Prostate gland (tissue), 2 donors: ENCODE measurements at regions not wholly inside any gene's neighbourhood (a gene's known extent, or its start where the extent isn't known, plus 50 kb on each side); places are given as distances from the start of the nearest gene placed in this dataset.

ENCODE experiments used
- POLR2A ChIP-seq: fragments of 450-650 bp; IDR thresholded peaks from one replicate; pipeline ENCODE4 v1.6.1; 2016; ENCODE audit warnings: antibody characterized with exemption, mild to moderate bottlenecking
- TF ChIP-seq, protein P1 (sequence below), 4 experiments: fragments of 200-600 bp in 2 of 4; fragments of 450-650 bp in 2 of 4; sonication (generic) in 2 of 4; IDR thresholded peaks; 1 replicate in 3 of 4; 2 replicates in 1 of 4; pipeline ENCODE4 v1.5.1; 2016 to 2019; ENCODE audit warnings: antibody characterized with exemption in 4 of 4, mild to moderate bottlenecking in 2 of 4, moderate library complexity in 2 of 4

DNA sequence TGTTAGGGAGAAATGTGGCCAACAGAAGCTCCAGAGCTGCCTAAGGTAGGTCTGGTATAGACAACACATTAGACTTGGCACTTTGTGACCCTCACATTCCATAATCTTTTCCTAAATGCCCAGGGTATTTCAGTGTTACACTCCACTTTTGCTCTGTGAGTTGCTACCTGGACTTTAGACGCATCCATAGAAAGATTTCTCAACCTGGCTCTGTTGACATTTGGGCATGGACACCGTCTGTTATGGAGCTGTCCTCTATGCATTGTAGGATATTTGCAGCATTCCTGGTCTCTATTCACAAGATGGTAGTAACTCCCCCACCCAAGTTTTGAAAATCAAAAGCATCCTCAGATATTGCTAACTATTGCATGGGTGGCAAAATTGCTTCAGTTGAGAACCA, 136.5 kb upstream of the NETO1 start:
- TF ChIP-seq, protein P1, sequence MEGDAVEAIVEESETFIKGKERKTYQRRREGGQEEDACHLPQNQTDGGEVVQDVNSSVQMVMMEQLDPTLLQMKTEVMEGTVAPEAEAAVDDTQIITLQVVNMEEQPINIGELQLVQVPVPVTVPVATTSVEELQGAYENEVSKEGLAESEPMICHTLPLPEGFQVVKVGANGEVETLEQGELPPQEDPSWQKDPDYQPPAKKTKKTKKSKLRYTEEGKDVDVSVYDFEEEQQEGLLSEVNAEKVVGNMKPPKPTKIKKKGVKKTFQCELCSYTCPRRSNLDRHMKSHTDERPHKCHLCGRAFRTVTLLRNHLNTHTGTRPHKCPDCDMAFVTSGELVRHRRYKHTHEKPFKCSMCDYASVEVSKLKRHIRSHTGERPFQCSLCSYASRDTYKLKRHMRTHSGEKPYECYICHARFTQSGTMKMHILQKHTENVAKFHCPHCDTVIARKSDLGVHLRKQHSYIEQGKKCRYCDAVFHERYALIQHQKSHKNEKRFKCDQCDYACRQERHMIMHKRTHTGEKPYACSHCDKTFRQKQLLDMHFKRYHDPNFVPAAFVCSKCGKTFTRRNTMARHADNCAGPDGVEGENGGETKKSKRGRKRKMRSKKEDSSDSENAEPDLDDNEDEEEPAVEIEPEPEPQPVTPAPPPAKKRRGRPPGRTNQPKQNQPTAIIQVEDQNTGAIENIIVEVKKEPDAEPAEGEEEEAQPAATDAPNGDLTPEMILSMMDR (IDR thresholded peaks at IDR 0.05) = no peak
- TF ChIP-seq POLR2A = no peak
